Upper lobe of left lung (tissue), 4 donors: ENCODE measurements at regions not wholly inside any gene's neighbourhood (a gene's known extent, or its start where the extent isn't known, plus 50 kb on each side); places are given as distances from the start of the nearest gene placed in this dataset.

ENCODE experiments used
- CTCF ChIP-seq, 6 experiments: fragments of 450-650 bp in 4 of 6; fragments of 200-600 bp in 2 of 6; sonication (generic) in 2 of 6; IDR thresholded peaks; one replicate each; pipeline ENCODE4 v1.5.1; 2016 to 2019; ENCODE audit warnings: antibody characterized with exemption in 6 of 6
- POLR2A ChIP-seq, 4 donors: fragments of 450-650 bp; IDR thresholded peaks; one replicate each; pipeline ENCODE4 v1.5.1; 2016 to 2017; ENCODE audit warnings: antibody characterized with exemption in 4 of 4, mild to moderate bottlenecking in 2 of 4

DNA sequence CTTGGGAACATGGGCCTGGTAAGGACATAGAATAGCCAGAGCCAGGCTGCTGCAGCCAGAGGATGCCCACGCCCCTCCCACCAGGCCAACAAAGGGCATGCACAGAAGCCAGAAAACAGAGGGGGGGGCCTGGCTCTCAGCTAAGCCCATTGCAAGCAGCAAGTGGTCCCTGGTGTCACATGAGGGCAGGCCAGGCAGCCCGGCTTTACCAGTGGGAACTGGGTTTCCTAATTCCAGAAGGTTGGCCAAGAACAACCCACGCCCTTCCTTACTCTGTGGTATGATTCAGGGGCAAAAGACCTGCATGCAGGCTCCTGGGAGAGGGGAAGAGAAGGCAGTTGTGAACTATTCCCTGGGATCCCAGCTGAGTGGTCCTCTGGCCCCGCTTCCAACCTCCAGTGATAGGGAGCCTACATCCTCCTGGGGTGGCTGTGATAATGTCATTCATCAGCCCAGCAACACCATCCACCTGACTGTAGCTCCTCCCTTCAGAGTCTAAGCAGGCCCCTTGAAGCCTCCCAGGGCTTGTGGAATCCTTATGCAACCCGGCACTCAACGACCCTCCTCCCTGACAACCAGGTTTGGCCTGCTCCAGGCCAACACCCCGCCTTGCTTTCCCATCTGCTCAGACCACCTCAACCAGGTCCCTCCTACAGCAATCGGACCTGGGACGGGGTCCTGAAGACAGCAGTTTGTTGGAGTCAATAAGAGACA, 62.1 kb upstream of the LMO1 start:
- TF ChIP-seq CTCF (IDR thresholded peaks at IDR 0.05) (no peak), POLR2A (IDR thresholded peaks at IDR 0.05) (no peak)
